GM19452 (cell line): ENCODE measurements at regions not wholly inside any gene's neighbourhood (a gene's known extent, or its start where the extent isn't known, plus 50 kb on each side); places are given as distances from the start of the nearest gene placed in this dataset.

Source experiments
- ATAC-seq: cut with Tn5 transposase; IDR thresholded peaks from one replicate; pipeline ENCODE4 v1.9.1; 2021; ENCODE audit not compliant: unreplicated experiment

GRCh38 chr1:101316799-101317198 is 80.0 kb downstream of the S1PR1 start:
- ATAC-seq = no peak

DNA sequence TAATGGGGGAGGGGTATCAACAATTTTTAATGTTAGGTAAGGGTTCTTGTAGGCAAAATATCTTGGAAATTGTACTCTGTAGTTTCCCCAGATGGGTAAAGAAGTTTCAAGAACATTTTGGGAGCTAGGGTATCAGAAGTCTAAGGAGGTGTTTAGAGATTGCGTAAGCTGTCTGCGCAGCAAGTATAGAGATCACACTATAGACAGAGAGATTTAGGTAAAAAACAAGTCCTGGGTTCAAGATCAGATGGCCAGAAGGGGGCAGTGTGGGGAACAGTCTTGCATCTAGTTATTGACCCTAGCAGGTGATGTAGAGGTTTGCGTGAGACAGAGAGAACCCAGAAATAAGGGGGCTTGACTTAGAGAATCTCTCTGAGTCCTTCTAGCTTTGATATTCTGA is 80.8 kb downstream of the S1PR1 start:
- no peak for ATAC-seq

DNA sequence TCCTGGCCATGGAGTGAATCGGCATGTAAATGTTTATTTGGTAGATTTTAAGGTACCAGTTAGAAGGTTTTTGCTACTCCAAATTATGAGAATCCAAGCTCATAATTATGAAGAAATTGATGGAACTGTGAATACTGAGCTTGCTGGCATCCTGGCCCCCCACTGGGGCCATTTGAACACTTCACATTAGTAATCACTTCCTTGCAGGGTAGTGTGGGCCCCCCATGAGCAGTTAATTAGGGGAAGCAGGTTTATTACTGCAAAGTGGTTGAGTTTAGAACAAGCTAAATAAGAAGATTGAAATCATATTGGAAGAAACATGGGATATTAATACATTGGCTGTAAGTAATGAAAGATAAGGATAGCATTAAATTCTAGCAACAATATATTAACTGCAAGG is 86.7 kb downstream of the S1PR1 start:
- no peak for ATAC-seq

DNA sequence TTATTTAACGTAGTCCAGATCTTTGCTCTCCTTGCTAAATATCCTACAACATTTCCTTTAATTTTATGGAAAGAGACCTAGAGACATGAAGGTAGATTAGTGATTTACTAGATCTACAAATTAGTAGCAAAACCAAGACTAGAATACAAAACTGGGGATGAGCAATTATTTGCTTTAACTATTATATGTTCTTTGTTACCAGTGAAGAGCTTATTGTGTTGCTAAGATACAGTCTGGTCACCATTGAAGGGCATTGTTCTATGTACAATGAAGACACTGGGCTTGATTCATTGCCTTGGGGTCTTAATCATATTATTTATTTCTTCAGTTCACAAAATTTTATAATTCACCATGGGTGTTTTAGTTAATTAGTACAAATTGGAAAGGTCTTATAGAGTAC is 88.3 kb downstream of the S1PR1 start:
- no peak for ATAC-seq

DNA sequence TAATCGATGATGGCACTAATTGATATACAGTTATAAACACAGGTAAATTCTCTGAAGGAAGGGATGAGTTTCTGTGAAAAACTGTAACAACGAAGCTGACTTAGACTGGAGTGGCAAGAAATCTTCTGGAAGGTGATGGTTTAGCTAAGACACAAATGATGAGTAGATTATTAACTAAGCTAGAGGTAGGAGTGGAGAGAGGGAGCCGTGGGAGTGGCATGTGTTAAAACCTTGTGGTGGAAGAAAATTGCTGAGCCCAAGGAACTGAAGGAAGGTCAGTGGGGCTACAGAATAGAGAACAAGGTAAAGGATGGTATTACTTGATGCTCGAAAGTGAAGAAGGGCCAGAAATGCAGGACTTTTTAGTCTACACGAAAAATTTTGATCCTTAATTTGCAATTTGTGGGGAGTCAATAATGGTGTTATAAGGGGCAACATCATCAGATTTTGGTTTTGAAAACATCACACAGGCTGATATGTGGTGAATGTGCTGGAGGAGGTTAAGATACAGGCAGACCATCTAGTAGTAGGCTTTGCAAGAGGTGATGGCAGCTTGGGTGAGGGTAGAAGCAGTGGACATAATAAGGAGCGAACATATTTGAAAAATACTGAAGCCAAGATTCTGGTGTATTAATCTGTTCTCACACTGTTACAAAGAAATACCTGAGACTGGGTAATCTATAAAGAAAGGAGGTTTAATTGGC is 93.8 kb downstream of the S1PR1 start:
- ATAC-seq = no peak

DNA sequence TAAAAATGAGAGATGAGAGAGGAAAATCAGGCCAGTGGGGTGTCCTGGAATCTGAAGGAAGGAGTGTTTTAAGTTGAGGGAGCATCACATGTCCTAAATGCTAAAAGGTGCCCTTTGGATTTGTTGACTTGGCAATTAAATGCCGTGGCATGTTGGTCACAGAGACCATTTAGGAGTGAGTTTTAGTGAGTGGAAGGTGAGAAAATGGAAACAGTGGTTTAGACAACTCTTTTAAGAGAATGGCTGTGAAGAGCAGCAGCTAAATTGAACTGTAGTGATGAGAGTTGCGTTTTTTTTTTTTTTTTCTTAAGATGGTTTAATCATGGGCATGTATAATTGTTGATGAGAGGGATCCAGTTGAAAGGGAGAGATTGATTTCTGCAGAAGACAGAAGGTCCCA is 95.0 kb downstream of the S1PR1 start:
- no peak for ATAC-seq

- ATAC-seq = no peak
These were observed 95.8 kb downstream of the S1PR1 start for GRCh38 chr1:101332633-101333032.

- ATAC-seq = no peak
These were observed 96.4 kb downstream of the S1PR1 start for GRCh38 chr1:101333186-101333585.

DNA sequence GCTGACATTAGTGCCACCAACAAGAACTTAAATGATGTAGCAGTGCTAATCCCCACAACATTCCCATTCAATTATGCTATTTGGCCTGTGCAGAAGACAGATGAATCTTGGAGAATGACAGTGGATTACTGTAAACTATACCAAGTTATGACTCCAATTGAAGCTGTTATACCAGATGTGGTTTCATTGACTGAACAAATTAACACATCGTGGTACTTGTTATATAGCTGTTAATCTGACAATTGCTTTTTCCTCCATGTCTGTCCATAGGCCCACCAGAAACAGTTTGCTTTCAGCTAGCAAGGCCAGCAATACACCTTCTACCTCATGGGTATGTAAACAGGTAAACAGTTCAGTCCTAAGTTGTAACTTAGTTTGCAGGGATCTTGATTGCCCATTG is 101.1 kb downstream of the S1PR1 start:
- ATAC-seq = no peak

DNA sequence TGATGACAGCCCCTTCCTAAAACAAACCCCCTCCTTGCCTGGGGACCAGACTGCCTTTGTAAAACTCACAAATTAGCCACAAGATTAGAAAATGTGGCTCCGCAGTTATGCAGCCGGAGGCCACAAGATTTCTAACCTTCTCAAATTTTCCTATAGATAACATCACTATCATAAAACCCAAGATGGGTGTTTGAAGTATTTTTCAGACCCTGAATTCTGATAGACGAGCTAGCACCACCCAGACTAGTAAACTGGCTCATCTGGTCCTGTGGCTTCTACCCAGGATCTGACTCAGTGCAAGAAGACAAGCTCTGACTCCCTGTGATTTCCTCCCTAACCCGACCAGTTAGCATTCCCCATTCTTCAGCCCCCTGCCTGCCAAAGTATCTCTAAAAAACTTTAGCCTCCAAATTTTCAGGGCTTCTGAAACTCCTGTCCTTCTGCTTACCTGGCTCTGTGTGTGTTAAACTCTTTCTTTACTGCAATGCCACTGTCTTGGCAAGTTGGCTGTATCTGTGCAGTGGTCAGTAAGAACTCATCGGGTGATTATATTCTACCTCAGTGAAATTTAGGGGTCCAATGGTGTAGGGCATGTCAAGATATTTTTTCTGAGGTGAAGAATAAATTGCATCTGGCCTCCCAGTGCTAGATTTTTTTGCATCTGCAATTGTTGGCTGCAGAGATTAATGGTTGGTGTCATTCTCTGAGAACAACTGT is 102.1 kb downstream of the S1PR1 start:
- ATAC-seq = no peak

DNA sequence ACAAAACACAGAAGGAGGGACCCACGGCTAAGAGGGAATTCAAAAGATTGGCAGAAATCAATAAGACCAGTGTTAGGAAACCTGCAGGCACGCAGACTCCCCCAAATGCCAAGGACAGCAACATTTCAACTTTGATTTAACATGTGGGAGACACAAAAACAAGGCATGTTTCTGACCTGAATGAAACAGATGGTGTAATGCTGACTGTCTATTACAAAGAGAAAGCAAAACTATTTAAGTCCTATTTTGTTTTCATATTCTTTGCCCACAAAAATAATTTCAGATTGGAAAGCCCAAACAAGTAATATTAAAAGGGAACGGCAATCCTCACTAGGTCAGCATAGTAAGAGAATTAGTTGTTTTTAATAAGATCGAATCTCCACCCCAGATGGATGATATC is 107.9 kb downstream of the S1PR1 start:
- no peak for ATAC-seq

DNA sequence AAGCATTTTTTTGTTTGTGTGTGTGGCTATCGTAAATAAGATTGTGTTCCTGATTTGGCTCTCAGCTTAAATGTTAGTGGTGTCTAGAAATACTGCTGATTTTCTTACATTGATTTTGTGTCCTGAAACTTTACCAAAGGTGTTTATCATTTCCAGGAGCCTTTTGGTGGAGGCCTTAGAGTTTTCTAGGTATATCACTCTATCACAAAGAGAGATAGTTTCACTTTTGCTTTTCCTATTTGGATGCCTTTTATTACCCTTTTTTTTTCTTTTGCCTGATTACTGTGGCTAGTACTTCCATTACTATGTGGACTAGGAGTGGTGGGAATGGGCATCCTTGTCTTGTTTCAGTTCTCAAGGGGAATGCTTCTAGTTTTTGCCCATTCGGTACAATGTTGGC is 109.6 kb downstream of the S1PR1 start:
- ATAC-seq = no peak

DNA sequence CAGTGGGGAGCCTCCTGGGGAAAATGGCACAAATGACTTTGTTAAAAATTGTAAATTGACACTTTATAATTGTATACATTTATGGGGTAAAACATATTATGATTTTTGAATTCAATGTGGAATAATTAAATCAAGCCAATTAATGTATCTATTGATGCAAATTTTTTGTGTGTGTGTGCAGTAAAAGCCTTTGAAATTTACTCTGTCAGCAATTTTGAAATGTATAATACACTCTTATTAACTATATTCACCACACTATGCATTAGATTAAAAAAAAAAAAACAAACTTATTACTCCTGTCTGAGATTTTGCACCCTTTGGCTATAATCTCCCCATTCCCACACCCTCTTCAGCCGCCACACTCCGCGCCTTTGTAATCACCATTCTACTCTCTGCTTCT is 119.2 kb downstream of the S1PR1 start:
- no peak for ATAC-seq

DNA sequence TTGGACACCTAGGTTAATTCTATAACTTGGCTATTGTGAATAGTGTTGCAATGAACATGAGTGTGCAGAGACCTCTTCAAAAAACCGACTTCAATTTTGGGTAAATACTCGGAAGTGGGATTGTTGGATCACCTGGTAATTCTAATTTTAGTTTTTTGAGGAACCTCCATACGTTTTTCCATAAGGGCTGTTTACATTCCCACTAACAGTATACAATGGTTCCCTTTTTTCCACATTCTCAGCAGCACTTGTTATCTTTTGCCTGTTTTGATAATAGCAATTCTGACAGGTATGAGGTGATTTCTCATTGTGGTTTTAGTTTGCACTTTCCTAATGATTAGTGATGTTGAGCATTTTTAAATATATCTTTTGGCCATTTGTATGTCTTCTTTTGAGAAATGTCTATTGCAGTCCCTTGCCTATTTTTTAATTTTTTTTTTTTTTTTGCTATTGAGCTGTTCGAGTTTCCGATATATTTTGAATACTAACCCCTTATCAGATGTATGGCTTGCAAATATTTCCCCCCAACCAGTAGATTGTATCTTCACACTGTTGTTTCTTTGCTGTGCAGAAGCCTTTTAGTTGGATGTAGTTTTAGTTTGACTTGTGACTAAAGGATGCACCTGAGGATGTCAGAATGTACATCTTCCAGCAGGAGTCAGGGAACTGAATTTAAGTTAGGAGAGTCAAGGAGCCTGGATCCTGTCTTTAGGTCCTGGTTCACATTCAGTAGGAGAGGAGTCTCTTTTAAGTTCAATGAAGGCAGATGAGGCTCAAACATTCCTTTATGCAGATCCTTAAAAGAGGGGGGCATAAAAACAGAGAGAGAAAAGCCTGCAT is 120.0 kb downstream of the S1PR1 start:
- peak; percentile 39 for ATAC-seq

DNA sequence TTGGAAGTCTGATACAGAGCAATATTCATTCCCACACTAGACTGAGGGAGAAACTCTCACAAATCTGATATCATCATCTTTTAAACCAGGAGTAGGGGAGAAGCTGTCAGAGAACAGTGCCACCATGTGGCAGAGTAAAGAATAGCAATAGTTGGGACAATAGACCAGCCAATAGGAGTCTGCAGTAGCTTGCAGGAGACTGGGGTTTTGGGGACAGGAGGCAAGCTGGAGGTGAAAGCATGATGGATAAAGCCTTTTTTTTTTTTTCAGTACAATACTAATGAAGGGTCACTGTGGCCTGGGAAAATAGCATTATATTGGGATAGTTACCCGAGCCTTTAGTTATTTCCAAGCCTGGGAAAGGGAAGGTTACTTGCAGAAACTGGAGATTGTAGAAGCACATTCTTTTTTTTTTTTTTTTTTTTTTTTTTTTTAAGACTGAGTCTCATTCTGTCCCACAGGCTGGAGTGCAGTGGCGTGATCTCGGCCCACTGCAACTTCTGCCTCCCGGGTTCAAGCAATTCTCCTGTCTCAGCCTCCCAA is 120.7 kb downstream of the S1PR1 start:
- ATAC-seq = peak; percentile 99

DNA sequence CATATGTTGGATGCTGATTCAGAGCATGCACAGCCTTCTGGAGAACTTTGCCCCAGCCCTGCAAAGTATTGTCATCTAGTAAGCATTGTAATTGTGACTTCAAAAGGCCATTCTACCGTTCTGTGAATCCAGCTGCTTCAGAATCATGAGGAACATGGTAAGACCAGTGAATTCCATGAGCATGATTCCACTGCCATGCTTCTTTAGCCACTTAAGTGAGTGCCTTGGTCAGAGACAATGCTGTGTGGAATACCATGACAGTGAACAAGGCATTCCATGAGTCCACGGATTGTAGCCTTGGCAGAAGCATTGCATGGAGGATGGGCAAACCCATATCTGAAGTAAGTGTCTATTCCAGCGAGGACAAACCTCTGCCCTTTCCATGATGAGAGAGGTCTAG is 123.7 kb downstream of the S1PR1 start:
- ATAC-seq = no peak

- peak; percentile 43 for ATAC-seq
These were observed 127.1 kb downstream of the S1PR1 start for GRCh38 chr1:101363891-101364318.

- peak; percentile 53 for ATAC-seq
These were observed 127.7 kb downstream of the S1PR1 start for GRCh38 chr1:101364370-101365120.

- no peak for ATAC-seq
These were observed 128.4 kb downstream of the S1PR1 start for GRCh38 chr1:101365186-101365585.

- ATAC-seq = no peak
These were observed 129.1 kb downstream of the S1PR1 start for GRCh38 chr1:101365878-101366277.
